GM12864 (cell line): ENCODE measurements at regions not wholly inside any gene's neighbourhood (a gene's known extent, or its start where the extent isn't known, plus 50 kb on each side); places are given as distances from the start of the nearest gene placed in this dataset.

Source experiments
- DNase-seq: peaks from one replicate; pipeline ENCODE4 v3.0.0-alpha.2; 2011; ENCODE audit warnings: low read depth
- H3K4me3 ChIP-seq: 2 replicates; pipeline ENCODE4 v1.5.1; 2011; ENCODE audit warnings: mild to moderate bottlenecking, low read depth, low read length, control low read depth
- CTCF ChIP-seq: IDR thresholded peaks from 2 replicates; pipeline ENCODE4 v1.5.1; 2011; ENCODE audit warnings: low read depth, mild to moderate bottlenecking, moderate library complexity, low read length, control low read depth, inconsistent platforms; ENCODE audit errors: missing control alignments

- DNase-seq, result no peak
- no peak overlapping the region for H3K4me3 ChIP-seq
- TF ChIP-seq CTCF, result no peak
Observed at GRCh38 chr2:187261705-187262104, 186.3 kb downstream of the CALCRL start.

GRCh38 chr2:187252063-187252462 is 196.0 kb downstream of the CALCRL start:
- no peak for DNase-seq
- TF ChIP-seq CTCF, result no peak
- H3K4me3 ChIP-seq, result no peak overlapping the region

GRCh38 chr2:187250137-187250536 is 197.9 kb downstream of the CALCRL start:
- H3K4me3 ChIP-seq, result no peak overlapping the region
- no peak for TF ChIP-seq CTCF
- no peak for DNase-seq

GRCh38 chr2:187233811-187234210 is 214.2 kb downstream of the CALCRL start:
- no peak overlapping the region for H3K4me3 ChIP-seq

GRCh38 chr2:187232749-187233148 is 215.3 kb downstream of the CALCRL start:
- H3K4me3 ChIP-seq, result no peak overlapping the region
- no peak for DNase-seq
- no peak for TF ChIP-seq CTCF

More at GRCh38 chr2:187233811-187234210, 214.2 kb downstream of the CALCRL start:
- DNase-seq, result no peak
- TF ChIP-seq CTCF, result no peak

GRCh38 chr2:187230088-187230487 is 218.0 kb downstream of the CALCRL start:
- TF ChIP-seq CTCF, result no peak
- no peak overlapping the region for H3K4me3 ChIP-seq
- no peak for DNase-seq

- TF ChIP-seq CTCF, result no peak
- no peak overlapping the region for H3K4me3 ChIP-seq
- no peak for DNase-seq
Observed at GRCh38 chr2:187228986-187229385, 219.1 kb downstream of the CALCRL start.
